Gastrocnemius medialis (tissue), 4 donors: ENCODE measurements at regions not wholly inside any gene's neighbourhood (a gene's known extent, or its start where the extent isn't known, plus 50 kb on each side); places are given as distances from the start of the nearest gene placed in this dataset.

ENCODE experiments used
- CTCF ChIP-seq, 5 experiments: fragments of 450-650 bp in 3 of 5; fragments of 200-600 bp in 2 of 5; sonication (generic) in 2 of 5; IDR thresholded peaks in 4 of 5; conservative IDR thresholded peaks in 1 of 5; 1 replicate in 4 of 5; 2 replicates in 1 of 5; pipeline ENCODE4 v1.5.1; 2016 to 2019; ENCODE audit warnings: antibody characterized with exemption in 5 of 5, mild to moderate bottlenecking in 3 of 5, moderate library complexity in 3 of 5
- POLR2A ChIP-seq, 2 donors: fragments of 450-650 bp; IDR thresholded peaks; one replicate each; pipeline ENCODE4 v1.6.1; 2017; ENCODE audit warnings: antibody characterized with exemption in 2 of 2, mild to moderate bottlenecking in 2 of 2, moderate library complexity in 2 of 2

GRCh38 chr15:85312929-85313331, 67.5 kb upstream of the AKAP13 start:
- TF ChIP-seq CTCF (IDR thresholded peaks at IDR 0.05 in 4 of 5, conservative IDR thresholded peaks at IDR 0.05 in 1 of 5) (no peak), POLR2A (IDR thresholded peaks at IDR 0.05) (no peak)
